ENCODE measurements at regions not wholly inside any gene's neighbourhood (a gene's known extent, or its start where the extent isn't known, plus 50 kb on each side); places are given as distances from the start of the nearest gene placed in this dataset.

- TF ChIP-seq ZFX (CRISPR knock-in tag; IDR thresholded peaks at IDR 0.05; ENCODE audit: low read depth) (no peak), ZC3H13 (CRISPR knock-in tag; IDR thresholded peaks at IDR 0.05) (no peak), KDM5A (IDR thresholded peaks at IDR 0.05; ENCODE audit: borderline replicate concordance, low read length) (no peak), HDAC2 (CRISPR knock-in tag; IDR thresholded peaks at IDR 0.05) (no peak), IRF2 (CRISPR knock-in tag; IDR thresholded peaks at IDR 0.05) (no peak), ARID3A (IDR thresholded peaks at IDR 0.05; ENCODE audit: low read depth, low read length) (no peak), POLR2AphosphoS5 (IDR thresholded peaks at IDR 0.05; ENCODE audit: low read depth, low read length) (no peak)
- TF ChIP-seq, protein P1, sequence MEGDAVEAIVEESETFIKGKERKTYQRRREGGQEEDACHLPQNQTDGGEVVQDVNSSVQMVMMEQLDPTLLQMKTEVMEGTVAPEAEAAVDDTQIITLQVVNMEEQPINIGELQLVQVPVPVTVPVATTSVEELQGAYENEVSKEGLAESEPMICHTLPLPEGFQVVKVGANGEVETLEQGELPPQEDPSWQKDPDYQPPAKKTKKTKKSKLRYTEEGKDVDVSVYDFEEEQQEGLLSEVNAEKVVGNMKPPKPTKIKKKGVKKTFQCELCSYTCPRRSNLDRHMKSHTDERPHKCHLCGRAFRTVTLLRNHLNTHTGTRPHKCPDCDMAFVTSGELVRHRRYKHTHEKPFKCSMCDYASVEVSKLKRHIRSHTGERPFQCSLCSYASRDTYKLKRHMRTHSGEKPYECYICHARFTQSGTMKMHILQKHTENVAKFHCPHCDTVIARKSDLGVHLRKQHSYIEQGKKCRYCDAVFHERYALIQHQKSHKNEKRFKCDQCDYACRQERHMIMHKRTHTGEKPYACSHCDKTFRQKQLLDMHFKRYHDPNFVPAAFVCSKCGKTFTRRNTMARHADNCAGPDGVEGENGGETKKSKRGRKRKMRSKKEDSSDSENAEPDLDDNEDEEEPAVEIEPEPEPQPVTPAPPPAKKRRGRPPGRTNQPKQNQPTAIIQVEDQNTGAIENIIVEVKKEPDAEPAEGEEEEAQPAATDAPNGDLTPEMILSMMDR (CRISPR knock-in tag; IDR thresholded peaks at IDR 0.05) = no peak
- TF ChIP-seq, protein P2, sequence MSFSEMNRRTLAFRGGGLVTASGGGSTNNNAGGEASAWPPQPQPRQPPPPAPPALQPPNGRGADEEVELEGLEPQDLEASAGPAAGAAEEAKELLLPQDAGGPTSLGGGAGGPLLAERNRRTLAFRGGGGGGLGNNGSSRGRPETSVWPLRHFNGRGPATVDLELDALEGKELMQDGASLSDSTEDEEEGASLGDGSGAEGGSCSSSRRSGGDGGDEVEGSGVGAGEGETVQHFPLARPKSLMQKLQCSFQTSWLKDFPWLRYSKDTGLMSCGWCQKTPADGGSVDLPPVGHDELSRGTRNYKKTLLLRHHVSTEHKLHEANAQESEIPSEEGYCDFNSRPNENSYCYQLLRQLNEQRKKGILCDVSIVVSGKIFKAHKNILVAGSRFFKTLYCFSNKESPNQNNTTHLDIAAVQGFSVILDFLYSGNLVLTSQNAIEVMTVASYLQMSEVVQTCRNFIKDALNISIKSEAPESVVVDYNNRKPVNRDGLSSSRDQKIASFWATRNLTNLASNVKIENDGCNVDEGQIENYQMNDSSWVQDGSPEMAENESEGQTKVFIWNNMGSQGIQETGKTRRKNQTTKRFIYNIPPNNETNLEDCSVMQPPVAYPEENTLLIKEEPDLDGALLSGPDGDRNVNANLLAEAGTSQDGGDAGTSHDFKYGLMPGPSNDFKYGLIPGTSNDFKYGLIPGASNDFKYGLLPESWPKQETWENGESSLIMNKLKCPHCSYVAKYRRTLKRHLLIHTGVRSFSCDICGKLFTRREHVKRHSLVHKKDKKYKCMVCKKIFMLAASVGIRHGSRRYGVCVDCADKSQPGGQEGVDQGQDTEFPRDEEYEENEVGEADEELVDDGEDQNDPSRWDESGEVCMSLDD (CRISPR knock-in tag; IDR thresholded peaks at IDR 0.05; ENCODE audit: borderline replicate concordance) = no peak
These were observed 101.9 kb upstream of the KCNMB2 start for GRCh38 chr3:178434206-178434805.
